ENCODE measurements at regions not wholly inside any gene's neighbourhood (a gene's known extent, or its start where the extent isn't known, plus 50 kb on each side); places are given as distances from the start of the nearest gene placed in this dataset.

GRCh38 chr11:106302416-106302815, 225.0 kb downstream of the AASDHPPT start:
- TF ChIP-seq CTCF (IDR thresholded peaks at IDR 0.05): no peak
- no peak for TF ChIP-seq ZFX (IDR thresholded peaks at IDR 0.05; ENCODE audit: borderline replicate concordance)

Measured in 22Rv1 (cell line).